Medulla oblongata (tissue), 1 donor: ENCODE measurements at regions not wholly inside any gene's neighbourhood (a gene's known extent, or its start where the extent isn't known, plus 50 kb on each side); places are given as distances from the start of the nearest gene placed in this dataset.
"Not testable (repeated sequence)": the region's sequence is repeated elsewhere in the genome, so short reads cannot be mapped to it uniquely, and the experiment has no call there.

Source experiments
- DNase-seq: peaks from one replicate; pipeline ENCODE4 v3.0.0-alpha.2; 2015; ENCODE audit errors: extremely low spot score

DNA sequence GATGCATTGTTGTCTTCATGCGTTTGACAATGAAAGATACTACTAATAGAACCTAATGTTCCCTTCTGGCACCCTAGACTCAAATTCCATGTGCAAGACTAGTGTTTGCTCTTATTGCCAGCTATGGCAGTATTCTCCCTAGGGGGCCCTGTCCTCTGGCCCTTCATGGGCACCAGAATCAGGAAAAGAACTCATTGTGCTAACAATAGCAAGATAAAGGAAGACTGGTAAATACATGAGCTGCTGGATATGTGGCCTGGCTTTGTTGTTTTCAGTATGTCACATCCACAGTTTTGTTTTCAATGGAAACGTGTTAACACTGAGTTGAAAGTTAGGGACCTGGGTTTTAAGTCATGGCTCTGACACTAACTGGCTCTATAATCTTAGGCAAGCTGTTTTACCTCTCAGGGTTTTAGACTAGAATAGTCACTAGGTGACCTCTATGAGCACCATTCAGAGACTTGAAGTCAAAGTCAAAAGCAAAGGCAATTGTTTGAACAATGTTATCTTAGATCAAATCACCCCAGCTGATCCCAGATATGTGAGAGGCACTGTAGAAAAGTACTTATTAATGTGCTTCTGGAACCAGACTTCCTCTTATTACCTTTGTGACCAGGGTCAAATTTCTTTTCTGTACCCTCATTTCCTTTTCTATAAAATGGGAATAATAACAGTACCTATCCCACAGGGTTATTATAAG lies 253.7 kb upstream of the DIAPH2 start:
- DNase-seq = no peak

DNA sequence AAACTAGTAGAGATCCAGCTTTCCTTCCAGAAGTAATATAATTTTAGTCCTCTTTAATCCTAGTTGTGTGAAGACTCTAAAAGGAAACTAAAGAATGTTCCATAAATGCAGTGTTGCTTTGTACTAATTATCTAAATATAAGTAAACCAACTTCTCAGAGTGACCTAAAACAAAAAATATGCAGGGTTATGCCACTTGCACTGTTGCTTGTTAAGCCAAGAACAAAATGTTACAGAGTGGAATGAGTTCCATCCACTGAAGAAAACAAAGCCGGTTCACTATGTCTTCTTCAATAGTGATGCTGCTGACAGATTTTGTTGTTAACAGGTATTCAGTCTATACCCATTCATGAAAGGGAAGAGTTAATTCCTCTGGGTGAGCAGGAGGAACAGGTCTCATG lies 252.0 kb upstream of the DIAPH2 start:
- DNase-seq = no peak

DNA sequence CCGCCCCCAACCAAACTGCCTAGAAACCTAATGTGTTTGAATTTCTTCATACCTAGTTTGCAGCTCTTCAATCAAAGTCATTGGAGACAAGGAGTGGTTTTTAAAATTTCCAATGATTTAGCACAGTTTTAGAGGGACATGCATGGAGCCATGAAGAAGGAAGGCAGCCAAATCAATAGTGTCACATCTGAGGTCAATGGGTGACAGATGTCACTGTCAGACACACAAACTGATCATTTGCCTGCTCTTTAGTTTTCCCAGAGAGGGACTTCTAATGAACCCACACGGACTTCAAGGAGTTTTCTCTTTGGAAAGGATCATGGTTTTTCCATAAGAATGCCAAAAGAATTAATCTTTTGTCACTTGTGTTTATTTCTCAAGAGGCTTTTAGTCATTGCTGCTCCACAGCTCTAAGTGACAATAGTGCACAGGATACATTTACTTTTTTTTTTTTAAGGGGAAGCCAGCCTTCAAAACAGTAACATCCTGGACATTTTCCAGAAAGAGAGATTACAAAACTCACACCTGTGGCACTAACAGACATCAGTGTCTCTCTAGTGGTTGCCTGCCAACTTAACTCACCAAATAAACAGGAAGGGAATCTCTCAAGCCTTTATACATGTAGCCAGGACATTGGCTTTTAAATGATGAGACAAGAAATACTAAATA lies 251.1 kb upstream of the DIAPH2 start:
- no peak for DNase-seq

DNA sequence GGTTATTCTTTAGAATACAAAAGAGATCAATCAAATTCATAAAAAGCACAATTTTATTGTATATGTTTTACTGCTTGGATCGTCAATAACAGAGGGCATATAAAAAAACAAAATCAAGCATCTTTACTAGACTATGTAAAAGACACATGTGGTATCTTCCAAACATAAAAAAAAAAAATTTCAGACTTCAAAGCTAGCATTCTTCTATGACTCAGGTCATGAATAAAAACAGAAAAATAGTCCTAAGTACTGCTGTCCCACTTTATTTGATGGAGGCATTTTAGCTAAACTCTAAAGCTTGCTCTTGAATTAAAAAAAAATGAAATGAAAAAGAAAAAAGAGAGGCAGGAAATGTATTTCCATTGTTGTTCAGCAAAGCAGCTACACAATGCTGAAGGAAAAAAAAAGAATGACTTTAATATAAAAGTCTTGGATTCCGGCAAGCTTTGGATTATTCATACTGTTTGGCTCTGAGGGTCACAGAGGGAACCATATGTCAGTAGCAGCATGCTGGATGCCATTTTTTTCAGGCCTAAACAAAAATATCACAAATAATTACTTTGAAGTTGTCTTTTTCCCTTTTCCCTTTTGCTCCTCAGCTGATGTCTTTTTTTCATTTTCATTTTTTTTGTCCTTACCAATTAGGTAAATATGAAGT lies 249.1 kb upstream of the DIAPH2 start:
- DNase-seq = no peak

DNA sequence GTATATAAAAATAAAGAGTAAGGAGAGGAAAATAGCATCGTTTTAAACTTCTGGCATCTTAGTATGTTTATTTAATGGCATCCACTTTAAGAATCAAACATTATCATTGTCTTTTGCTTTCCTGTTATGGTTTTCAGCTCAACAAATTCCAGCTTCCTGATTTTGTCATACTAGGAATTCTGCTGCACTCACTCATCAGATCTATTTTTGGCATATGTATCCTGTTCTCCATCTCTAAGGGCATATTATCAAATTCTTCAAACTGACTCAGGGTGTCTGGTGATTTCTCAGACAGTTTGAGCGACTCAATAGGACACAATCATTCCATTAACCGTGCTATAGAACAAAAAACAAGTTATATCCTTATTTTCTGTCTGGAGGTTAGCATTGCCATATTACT lies 248.5 kb upstream of the DIAPH2 start:
- no peak for DNase-seq

DNA sequence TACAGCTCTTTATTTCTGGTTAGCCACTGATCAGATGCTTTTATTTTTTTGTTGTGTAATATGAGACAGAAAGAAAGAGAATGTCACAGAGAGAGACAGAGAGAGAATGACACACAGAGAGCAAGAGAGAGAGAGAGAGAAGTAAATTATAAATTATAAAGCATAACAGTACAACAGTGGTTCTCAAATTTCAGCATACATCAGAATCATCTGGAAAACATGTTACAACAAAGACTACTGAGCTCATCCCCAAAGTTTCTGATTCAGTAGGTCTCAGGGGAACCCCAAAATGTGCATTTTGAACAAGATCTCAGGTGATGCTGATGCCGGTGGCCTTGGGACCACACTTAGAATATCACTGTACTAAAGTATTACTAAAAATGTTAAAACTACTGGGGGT lies 245.8 kb upstream of the DIAPH2 start:
- DNase-seq = no peak

DNA sequence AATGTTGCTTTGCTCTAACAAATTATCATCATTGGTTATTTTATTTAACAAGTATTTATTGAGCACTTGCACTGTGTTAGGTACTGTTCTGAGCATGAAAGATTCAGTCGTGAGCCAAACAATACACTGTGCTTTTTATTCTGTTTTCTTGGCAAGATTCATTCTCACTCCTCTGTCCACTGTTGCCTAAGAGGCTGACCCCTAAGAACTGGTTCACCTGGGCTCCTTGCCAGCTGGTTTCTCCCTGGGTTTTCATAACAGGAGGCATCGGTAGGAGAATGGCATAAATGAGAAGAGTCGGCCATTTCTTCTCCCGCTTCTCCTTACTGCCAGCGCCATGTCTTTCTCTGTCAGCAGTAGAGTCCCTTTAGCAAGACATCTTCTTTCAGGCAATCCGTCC lies 243.7 kb upstream of the DIAPH2 start:
- no peak for DNase-seq

DNA sequence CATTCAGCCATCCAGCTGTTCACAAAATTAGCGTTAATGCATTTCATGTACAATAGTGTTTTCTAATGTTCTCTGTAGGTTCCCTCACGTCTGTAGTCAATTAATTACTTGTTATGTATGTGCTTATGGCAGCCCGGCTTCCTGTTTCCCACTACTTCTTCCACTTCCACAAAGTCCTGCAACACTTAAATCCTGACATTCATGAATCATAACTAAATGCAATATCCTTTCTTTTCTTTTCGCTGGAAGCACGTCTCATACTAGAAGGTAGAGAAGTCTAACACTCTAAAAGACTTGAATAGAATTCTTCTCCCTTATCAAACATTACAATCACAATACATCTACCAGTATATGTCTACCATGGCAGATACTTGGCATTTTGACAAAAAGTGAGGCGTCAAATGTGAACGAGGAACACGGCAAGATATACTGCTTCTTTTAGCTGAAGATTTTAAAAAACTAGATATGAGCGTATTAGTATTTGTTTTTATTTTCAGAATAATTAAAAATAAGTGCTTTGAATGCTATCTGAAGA lies 239.0 kb upstream of the DIAPH2 start:
- no peak for DNase-seq

DNA sequence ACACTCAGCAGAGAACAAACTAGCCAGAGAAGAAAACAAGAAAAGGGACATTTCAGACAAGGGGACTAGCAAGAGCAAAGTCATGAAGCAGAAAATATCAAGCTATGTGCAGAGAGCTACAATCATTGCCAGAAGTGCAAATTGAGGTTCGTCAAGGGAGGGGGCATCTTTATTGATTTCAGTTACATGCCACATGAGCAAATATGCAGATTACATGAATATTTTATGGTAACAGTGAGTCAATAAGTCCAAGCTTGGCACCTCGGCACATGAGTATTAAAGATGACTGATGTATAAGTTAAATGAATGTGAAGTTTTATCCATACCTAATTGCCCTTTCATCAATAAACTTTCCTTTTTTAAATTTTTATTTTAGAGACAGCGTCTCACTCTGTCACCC lies 238.1 kb upstream of the DIAPH2 start:
- no peak for DNase-seq

DNA sequence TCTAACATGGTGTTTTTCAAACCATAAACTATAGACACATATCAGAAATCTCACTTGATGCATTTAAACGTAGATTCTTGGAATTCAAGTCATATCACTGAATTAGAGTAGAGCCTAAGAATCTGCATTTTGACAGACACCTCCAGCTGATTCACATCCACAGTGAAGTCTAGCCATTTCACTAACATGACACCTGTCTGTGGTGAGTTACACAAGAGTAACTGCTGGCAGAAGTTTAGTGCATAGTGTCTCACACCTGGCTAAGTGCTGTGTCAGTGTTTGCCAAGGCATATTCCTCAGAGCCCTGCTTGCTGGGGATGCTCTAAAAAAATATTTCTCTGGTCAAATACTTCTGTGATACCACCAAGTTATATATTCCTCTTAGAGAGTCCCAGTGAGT lies 237.5 kb upstream of the DIAPH2 start:
- DNase-seq = no peak

DNA sequence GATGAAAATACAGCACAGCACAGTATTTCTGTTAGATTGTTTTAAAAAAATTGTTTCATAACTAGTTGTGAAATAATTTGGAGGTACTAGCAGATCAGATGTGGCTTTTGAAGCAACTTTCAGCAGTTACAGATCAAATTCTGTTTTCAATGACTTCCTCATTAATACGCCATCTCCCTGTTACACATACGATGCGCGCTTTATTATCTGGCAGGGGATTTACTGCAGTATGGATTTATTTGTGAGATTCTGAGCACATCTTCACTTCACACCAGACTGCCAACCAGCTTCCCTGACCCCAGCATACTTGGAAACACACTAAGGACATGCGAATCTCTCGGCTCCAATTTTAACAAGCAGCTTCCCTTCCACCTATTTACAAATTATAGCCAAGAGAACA lies 235.5 kb upstream of the DIAPH2 start:
- no peak for DNase-seq

DNA sequence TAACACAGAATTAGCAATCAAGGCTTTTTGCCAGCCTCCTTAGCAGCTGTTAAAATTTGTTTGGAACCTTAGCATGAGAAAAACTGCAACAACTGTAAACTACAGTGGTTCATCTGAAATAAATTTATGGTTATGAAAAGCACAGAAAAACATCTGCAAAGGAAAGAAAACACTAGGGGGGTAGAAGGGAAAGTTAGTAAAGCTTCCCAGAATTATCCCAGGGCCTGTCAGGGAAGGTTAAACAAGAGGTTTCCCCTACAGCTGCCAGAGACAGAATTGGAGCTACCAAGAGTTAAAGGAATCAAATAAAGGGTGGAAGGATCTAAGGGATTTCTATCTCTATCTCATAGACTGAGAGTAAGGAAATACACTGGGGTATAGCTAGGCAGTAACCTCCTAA lies 234.7 kb upstream of the DIAPH2 start:
- no peak for DNase-seq

DNA sequence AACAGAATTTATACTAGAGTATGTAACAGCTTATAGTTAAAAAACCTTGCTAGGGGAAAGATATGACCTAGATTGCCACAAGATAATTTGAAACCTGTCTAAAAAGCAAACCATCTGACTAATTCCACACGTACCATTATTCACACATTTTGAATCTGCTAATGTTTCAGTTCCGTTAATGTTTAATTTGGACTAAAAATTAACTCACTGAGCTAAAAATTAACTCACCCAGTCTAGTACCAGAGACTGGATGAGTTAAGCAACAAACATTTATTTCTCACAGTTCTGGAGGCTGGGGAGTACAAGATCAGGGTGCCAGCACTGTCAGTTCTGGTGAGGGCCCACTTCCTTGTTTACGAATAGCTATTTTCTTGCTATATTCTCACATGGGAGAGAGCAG lies 231.5 kb upstream of the DIAPH2 start:
- no peak for DNase-seq

DNA sequence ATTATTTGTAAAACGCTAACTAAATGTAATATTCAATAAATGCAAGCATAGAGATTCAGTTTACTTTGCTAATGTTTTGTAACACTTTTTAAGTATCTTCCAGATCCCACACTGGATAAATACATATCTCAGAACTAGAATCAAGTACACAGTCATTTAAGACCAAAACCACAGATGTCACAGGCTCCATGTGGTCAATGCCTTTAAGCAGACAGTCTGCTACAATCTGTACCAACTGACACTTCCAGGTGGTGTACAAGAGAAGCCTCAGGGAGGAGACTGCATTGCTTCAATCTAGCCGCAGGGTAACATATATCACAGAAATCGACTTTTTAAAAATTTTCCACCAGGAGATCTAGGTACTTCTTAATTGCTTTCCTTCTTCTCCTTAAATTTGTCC lies 229.6 kb upstream of the DIAPH2 start:
- DNase-seq = no peak

DNA sequence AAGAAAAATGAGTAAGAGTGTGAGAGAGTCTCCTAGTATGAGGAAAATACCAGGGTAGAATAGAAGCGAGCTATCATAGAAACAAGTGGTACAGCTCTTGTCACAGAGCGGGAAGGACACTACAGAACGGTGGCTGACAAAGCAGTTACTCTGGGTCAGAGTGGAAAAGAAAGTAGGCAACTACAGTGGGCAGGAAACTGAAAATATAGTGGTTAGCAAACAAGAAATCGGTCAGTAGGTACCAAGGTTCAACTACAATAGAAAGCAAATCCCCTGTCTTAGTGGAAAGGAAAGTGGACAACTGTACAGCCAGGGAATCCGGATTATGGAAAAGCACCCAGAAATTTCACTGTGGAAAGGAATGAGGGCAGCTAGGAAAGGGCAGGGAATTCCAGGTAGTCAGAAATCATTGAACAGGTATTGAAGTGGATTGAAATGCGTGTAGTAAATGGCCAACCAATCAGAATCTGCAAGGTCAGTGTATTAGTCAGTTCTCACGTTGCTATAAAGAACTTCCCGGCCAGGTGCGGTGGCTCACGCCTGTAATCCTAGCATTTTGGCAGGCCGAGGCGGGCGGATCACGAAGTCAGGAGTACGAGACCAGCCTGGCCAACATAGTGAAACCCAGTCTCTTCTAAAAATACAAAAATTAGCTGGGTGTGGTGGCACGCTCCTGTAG lies 219.6 kb upstream of the DIAPH2 start:
- no peak for DNase-seq

DNA sequence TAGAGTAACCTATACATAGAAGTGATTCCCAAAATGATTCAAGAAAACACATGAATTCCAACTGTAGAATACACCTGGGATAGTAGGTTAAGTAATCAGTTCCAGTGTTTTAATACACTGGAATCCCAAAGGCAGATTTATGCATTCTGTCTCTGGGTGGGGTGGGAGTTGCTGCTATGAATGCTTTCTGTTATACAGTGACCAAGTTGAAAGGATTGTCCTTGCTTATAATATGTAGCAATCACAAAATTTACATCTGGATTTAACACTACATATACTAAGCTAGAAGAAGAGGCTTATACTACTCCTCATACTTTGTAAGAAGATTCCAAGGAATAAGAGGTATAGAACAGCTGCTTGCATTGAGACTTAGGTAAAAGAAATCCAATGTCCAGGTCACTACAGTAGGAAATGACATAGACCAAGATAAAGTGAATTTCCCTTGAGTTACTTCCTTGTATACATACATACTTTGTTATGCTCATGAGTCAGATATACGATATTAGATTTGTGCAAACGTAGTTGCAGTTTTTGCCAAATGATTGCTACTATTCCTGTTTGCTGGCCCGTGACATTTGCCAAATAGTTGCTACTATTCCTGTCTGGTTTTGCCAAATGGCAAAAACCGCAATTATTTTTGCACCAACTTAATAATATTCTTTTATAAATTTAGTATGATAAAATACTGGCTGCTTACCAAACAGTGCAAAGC lies 210.5 kb upstream of the DIAPH2 start:
- no peak for DNase-seq

DNA sequence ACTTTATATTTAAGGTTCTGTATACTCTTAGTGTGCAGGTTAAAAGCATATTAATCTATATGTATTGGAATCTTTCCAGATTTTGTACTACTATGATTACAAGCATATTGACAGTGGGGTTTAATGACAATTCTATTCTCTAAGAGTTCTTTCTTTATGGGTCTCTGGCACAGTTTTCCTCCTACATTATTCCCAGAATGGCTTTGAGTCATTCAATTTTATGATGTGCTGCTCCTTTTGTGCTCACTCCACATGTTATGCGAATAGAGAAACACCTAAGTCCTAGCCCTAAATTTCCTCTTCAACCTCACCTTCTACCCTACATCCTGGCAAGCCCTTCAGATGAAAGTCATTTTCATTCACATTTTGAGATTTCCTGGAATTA lies 209.9 kb upstream of the DIAPH2 start:
- DNase-seq = no peak

DNA sequence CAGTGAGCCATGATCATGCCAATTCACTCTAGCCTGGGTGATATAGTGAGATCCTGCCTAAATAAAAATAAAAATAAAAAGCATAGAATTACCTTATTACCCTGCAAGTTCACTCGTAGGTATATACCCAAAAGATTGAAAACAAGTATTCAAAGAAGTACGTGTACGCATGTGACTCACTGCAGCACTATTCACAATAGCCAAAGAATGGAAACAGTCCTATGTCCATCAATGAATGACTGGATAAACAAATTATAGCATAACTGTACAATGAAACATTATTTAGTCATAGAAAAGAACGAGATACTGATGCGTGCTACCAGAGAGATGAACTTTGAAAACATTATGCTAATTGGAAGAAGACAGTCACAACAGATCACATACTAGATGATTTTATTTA lies 204.6 kb upstream of the DIAPH2 start:
- DNase-seq = no peak

DNA sequence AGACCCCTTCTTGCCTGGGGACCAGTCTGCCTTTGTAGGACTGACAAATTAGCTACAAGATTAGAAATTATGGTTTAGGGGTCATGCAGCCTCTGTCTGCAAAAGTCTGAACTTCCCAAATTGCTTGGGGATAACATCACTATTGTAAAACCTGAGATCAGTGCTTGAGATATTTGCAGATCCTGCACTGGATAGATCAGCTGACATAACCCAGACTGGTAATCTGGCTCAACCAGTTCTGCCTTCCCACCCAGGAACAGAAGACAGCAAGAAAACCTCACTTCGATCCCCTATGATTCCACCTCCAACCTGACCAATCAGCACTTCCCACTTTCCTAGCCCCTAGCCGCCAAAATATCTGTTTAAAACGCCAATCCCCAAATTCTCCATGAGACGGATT lies 202.8 kb upstream of the DIAPH2 start:
- DNase-seq = no peak

DNA sequence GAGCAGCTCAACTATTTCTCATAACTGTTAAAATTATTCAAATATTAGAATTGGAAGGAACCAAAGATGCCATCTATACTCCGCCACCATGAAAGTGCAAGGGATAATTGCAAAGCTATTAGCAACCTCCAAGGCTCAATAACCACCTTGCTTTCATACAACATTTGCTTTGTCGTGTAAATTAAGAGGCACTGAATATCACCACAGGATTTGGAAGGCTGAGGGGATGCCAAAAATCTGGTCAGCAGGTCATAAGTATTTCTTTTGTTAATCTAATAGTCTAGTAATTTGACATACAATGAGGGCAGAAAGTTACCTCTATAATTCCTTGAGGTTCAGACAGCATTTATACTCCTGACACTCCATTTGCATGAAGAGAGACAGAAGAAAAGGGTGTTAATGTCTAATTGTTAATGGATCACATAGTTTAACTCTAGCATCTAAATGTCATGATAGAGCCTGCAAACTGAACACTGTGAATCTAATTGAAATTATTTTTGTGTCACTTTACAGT lies 200.9 kb upstream of the DIAPH2 start:
- no peak for DNase-seq

DNA sequence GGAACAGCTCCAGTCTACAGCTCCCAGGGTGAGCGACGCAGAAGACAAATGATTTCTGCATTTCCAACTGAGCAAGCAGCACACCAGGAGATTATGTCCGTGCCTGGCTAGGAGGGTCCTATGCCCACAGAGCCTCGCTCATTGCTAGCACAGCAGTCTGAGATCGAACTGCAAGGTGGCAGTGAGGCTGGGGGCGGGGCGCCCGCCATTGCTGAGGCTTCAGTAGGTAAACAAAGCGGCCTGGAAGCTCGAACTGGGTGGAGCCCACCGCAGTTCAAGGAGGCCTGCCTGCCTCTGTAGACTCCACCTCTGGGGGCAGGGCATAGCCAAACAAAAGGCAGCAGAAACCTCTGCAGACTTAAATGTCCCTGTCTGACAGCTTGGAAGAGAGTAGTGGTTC lies 198.0 kb upstream of the DIAPH2 start:
- DNase-seq = not testable (repeated sequence)

DNA sequence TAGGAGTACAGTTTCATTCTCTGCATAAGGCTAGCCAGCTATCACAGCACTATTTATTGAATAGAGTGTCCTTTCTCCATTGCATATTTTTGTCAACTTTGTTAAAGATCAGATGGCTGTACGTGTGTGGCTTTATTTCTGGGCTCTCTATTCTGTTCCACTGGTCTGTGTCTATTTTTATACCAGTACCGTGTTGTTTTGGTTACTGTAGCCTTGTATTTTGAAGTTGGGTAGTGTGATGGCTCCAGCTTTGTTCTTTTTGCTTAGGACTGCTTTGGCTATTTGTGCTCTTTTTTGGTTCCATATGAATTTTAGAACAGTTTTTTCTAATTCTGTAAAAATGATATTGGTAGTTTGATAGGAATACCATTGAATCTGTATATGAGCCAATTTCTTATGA lies 182.1 kb upstream of the DIAPH2 start:
- no peak for DNase-seq
